ENCODE measurements at regions not wholly inside any gene's neighbourhood (a gene's known extent, or its start where the extent isn't known, plus 50 kb on each side); places are given as distances from the start of the nearest gene placed in this dataset.

DNA sequence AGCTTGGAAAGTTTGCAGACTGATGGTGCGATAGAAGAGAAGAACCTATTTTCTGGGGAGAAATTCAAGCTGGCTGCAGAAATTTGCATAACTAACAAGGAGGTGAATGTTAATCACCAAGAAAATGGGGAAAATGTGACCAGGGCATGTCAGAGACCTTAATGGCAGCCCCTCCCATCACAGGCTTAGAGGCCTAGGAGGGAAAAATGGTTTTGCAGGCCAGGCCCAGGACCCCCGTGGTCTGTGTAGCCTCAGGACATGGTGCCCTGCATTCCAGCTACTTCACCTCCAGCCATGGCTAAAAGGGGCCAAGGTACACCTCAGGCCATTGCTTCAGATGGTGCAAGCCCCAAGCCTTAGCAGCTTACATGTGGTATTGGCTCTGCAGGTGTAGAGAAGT is 207.1 kb upstream of the CXorf66 start:
- Histone ChIP-seq H3K4me1 (no peaks in the 10 kb centered on the region), H3K4me3 (no peak overlapping the region), H3K27ac (no peak overlapping the region), H3K27me3 (no peaks in the 10 kb centered on the region), H3K9me3 (no peaks in the 10 kb centered on the region), H3K36me3 (replicated peaks in 1 of 2; ENCODE audit: insufficient read depth in 1 of 2, low read depth in 2 of 2) (no peaks in the 10 kb centered on the region)
- no peak for TF ChIP-seq POLR2A (IDR thresholded peaks at IDR 0.05)
- TF ChIP-seq, protein P1, sequence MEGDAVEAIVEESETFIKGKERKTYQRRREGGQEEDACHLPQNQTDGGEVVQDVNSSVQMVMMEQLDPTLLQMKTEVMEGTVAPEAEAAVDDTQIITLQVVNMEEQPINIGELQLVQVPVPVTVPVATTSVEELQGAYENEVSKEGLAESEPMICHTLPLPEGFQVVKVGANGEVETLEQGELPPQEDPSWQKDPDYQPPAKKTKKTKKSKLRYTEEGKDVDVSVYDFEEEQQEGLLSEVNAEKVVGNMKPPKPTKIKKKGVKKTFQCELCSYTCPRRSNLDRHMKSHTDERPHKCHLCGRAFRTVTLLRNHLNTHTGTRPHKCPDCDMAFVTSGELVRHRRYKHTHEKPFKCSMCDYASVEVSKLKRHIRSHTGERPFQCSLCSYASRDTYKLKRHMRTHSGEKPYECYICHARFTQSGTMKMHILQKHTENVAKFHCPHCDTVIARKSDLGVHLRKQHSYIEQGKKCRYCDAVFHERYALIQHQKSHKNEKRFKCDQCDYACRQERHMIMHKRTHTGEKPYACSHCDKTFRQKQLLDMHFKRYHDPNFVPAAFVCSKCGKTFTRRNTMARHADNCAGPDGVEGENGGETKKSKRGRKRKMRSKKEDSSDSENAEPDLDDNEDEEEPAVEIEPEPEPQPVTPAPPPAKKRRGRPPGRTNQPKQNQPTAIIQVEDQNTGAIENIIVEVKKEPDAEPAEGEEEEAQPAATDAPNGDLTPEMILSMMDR (IDR thresholded peaks at IDR 0.05), result no peak
- intact Hi-C loops (cut with DNase I), result no loop called here
- WGBS, 2 donors, result 63 to 100% methylated on average over 1 to 2 of the region's 2 CpGs
- DNase-seq (no peak), ATAC-seq (no peak)

DNA sequence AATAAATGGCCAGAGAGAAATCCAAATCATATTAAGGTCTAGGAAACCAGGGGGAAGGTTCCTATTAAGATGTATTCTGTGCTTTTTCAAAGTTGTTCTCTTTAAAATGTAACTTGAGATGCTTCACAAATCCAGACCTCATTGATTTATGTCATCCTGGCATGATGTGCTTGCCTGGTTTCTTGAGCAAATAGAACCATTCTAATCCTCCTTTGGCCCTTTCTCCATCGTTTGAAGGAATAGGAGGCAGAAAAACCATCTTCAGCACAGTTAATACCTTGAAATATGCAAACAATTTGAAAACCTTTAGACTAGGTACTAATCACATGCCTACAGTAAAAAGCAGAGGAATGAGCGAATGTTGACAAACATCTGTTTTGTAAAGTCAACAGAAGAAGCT is 202.2 kb upstream of the CXorf66 start:
- no peak for DNase-seq
- Histone ChIP-seq H3K4me3 (no peak overlapping the region), H3K9me3 (no peaks in the 10 kb centered on the region), H3K27ac (no peak overlapping the region), H3K36me3 (replicated peaks in 1 of 2; ENCODE audit: insufficient read depth in 1 of 2, low read depth in 2 of 2) (no peaks in the 10 kb centered on the region), H3K4me1 (no peaks in the 10 kb centered on the region), H3K27me3 (no peaks in the 10 kb centered on the region)
- no peak for ATAC-seq
- TF ChIP-seq, protein P1 (IDR thresholded peaks at IDR 0.05), result no peak
- no peak for TF ChIP-seq POLR2A (IDR thresholded peaks at IDR 0.05)
- 44 to 52% methylated on average over 2 of the region's 2 CpGs for WGBS, 2 donors
- intact Hi-C loops (cut with DNase I), result no loop called here

DNA sequence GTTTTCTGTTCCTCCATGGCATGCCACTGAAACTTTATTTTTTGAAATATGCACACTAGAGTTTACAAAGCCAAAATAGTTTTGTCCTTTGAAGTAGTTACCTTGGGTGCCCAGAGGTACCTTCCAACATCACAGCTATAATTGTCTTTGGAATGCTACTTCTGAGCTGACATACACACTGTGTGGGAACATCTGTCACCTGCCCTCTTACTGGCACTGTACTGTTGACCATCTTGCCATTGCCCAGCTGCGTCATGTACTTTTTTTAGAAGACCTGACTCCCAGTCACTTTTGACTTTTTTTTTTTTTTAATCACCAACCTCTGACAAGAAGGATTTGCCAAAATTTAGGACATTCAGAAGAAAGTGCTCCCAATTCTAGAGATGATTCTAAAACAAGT is 200.5 kb upstream of the CXorf66 start:
- H3K9me3 ChIP-seq, result no peaks in the 10 kb centered on the region
- no peaks in the 10 kb centered on the region for H3K36me3 ChIP-seq (replicated peaks in 1 of 2; ENCODE audit: insufficient read depth in 1 of 2, low read depth in 2 of 2)
- DNase-seq (no peak), ATAC-seq (no peak)
- no peak overlapping the region for H3K4me3 ChIP-seq
- no peak for TF ChIP-seq POLR2A (IDR thresholded peaks at IDR 0.05)
- intact Hi-C loops (cut with DNase I), result no loop called here
- H3K27ac ChIP-seq, result no peak overlapping the region
- 44 to 62% methylated on average over 1 of the region's 1 CpG for WGBS, 2 donors
- no peaks in the 10 kb centered on the region for H3K4me1 ChIP-seq
- H3K27me3 ChIP-seq, result no peaks in the 10 kb centered on the region

DNA sequence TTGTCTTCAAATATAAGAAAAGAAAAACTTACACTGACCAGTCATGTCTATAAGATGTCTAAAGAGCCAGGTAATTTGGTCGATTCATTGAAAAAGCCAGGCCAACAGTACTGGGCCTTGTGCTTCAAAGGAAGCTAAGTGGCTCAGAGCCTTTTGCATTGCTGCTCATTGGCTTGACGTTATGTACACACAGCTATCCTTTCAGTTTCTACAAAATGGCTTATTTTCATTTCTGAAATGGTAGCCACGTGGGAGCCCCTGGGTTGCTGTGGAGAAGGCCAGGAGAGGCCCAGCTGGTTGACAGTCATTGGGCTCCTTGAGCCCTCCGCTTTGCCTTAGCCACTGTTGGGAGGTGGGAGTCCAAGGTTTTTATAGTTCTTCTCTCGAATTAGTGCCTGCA is 199.1 kb upstream of the CXorf66 start:
- WGBS, 2 donors, result 43 to 62% methylated on average over 5 of the region's 5 CpGs

DNA sequence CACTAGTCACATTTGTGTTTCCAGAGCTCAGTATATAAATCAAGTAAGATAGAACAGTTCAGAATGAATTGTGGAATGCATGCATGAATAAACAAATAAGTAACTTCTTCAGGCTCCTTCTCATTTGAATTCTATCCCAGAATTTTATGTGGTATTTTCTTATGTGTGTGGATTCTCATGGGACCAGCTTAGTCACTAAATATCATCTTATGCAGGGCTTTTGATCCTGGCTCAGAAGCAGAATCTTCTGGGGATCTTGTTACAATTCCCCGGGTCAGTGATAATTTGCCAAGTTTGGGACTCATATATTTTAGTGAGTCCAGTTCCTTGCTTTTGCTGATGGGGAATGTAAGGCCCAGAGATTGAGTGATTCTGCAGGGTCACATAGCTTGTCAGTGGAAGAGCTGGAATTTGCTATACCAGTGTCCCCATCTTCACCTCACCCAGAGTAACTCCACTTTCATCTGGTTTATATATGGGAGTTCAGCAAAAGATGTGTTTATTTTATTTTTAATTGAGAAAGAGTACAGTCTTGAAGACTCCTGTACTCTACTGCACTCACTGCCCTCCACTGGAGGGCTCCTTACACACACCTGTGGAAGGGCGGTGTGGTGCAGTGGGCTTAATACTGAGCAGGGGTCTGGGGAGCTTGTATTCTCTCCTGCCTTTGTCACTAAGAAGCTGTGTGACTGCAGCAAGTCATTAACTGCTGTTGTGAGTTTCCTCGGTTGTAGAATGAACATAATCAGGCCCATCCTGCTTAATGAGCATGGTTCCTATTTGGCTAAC is 198.2 kb upstream of the CXorf66 start:
- no peaks in the 10 kb centered on the region for H3K9me3 ChIP-seq
- H3K4me1 ChIP-seq, result no peaks in the 10 kb centered on the region
- H3K4me3 ChIP-seq, result no peak overlapping the region
- TF ChIP-seq POLR2A (IDR thresholded peaks at IDR 0.05), result no peak
- TF ChIP-seq, protein P1 (IDR thresholded peaks at IDR 0.05), result no peak
- no peak overlapping the region for H3K27ac ChIP-seq
- intact Hi-C loops (cut with DNase I), result no loop called here
- WGBS, 2 donors, result 49 to 61% methylated on average over 2 to 3 of the region's 3 CpGs
- no peak for DNase-seq
- no peak for ATAC-seq
- no peaks in the 10 kb centered on the region for H3K36me3 ChIP-seq (replicated peaks in 1 of 2; ENCODE audit: insufficient read depth in 1 of 2, low read depth in 2 of 2)
- no peaks in the 10 kb centered on the region for H3K27me3 ChIP-seq

More for the DNA sequence above, 199.1 kb upstream of the CXorf66 start:
- no peaks in the 10 kb centered on the region for H3K4me1 ChIP-seq
- ATAC-seq (no peak), DNase-seq (no peak)
- no peaks in the 10 kb centered on the region for H3K9me3 ChIP-seq
- no peaks in the 10 kb centered on the region for H3K27me3 ChIP-seq
- TF ChIP-seq POLR2A (IDR thresholded peaks at IDR 0.05), result no peak
- TF ChIP-seq, protein P1 (IDR thresholded peaks at IDR 0.05), result no peak
- no peaks in the 10 kb centered on the region for H3K36me3 ChIP-seq (replicated peaks in 1 of 2; ENCODE audit: insufficient read depth in 1 of 2, low read depth in 2 of 2)
- H3K4me3 ChIP-seq, result no peak overlapping the region
- intact Hi-C loops (cut with DNase I), result no loop called here
- no peak overlapping the region for H3K27ac ChIP-seq
